Upper lobe of left lung (tissue), 6 donors: ENCODE measurements at regions not wholly inside any gene's neighbourhood (a gene's known extent, or its start where the extent isn't known, plus 50 kb on each side); places are given as distances from the start of the nearest gene placed in this dataset.

Experiments
- ATAC-seq, 2 donors: fragments of 200-7000 bp; cut with Tn5 transposase; one replicate each; pipeline ENCODE4 v1.9.1; 2022; ENCODE audit warnings: mild to moderate bottlenecking in 2 of 2, moderate library complexity in 2 of 2; ENCODE audit not compliant: low FRiP score in 2 of 2
- DNase-seq, 2 donors: peaks; one replicate each; pipeline ENCODE4 v3.0.0-alpha.2; 2019 to 2020
- H3K27ac ChIP-seq, 4 donors: fragments of 200-600 bp; sonication (generic); one replicate each; pipeline ENCODE4 v1.5.1; 2016 to 2019
- H3K27me3 ChIP-seq, 4 donors: fragments of 200-600 bp; sonication (generic); one replicate each; pipeline ENCODE4 v1.5.1; 2017 to 2019
- H3K36me3 ChIP-seq, 4 donors: fragments of 200-600 bp; sonication (generic); one replicate each; pipeline ENCODE4 v1.5.1; 2016 to 2019
- H3K4me1 ChIP-seq, 4 donors: fragments of 200-600 bp; sonication (generic); one replicate each; pipeline ENCODE4 v1.5.1; 2018 to 2019
- H3K4me3 ChIP-seq, 4 donors: fragments of 200-600 bp; sonication (generic); one replicate each; pipeline ENCODE4 v1.5.1; 2017 to 2019; ENCODE audit warnings: mild to moderate bottlenecking in 2 of 4, moderate library complexity in 1 of 4
- H3K9me3 ChIP-seq, 4 donors: fragments of 200-600 bp; sonication (generic); one replicate each; pipeline ENCODE4 v1.5.1; 2018 to 2019
- CTCF ChIP-seq, 6 experiments: fragments of 450-650 bp in 4 of 6; fragments of 200-600 bp in 2 of 6; sonication (generic) in 2 of 6; IDR thresholded peaks; one replicate each; pipeline ENCODE4 v1.5.1; 2016 to 2019; ENCODE audit warnings: antibody characterized with exemption in 6 of 6
- EP300 ChIP-seq, 4 donors: sonication (generic); formaldehyde crosslinking; IDR thresholded peaks; one replicate each; pipeline ENCODE4 v1.5.1; 2017; ENCODE audit warnings: antibody characterized with exemption in 4 of 4, control low read depth in 2 of 4
- POLR2A ChIP-seq, 4 donors: fragments of 450-650 bp; IDR thresholded peaks; one replicate each; pipeline ENCODE4 v1.5.1; 2016 to 2017; ENCODE audit warnings: antibody characterized with exemption in 4 of 4, mild to moderate bottlenecking in 2 of 4
- POLR2AphosphoS5 ChIP-seq, 2 donors: sonication (generic); formaldehyde crosslinking; IDR thresholded peaks; one replicate each; pipeline ENCODE4 v1.5.1; 2017; ENCODE audit warnings: antibody characterized with exemption in 2 of 2
- WGBS, 2 donors: methylation state at CpG; one replicate each; pipeline ENCODE4 v1.1.5; 2017 to 2018; 5-methylcytosine and 5-hydroxymethylcytosine counted together
- donor health status: DM: no; HTN: no; CAD: no; lungs with moderate emphysema.
- donor health status: DM: no; HTN: yes; CAD: no; lungs with severe emphysema.

- DNase-seq: no peak
- ATAC-seq: no peak
- no peaks in the 10 kb centered on the region for H3K9me3 ChIP-seq
Measured at GRCh38 chr17:71157297-71157696, 963.5 kb upstream of the SOX9 start.

GRCh38 chr17:71158437-71158836 lies 962.4 kb upstream of the SOX9 start:
- ATAC-seq: no peak
- no peak for DNase-seq
- H3K4me3 ChIP-seq: no peak overlapping the region
- 96 to 97% methylated on average over 4 of the region's 4 CpGs for WGBS, 2 donors
- no peaks in the 10 kb centered on the region for H3K4me1 ChIP-seq
- TF ChIP-seq CTCF (IDR thresholded peaks at IDR 0.05): no peak
- no peak for TF ChIP-seq POLR2AphosphoS5 (IDR thresholded peaks at IDR 0.05)
- TF ChIP-seq EP300 (IDR thresholded peaks at IDR 0.05): no peak
- no peak for TF ChIP-seq POLR2A (IDR thresholded peaks at IDR 0.05)
- no peaks in the 10 kb centered on the region for H3K36me3 ChIP-seq
- H3K27ac ChIP-seq: no peak overlapping the region
- H3K9me3 ChIP-seq: no peaks in the 10 kb centered on the region
- H3K27me3 ChIP-seq: no peaks in the 10 kb centered on the region

More at GRCh38 chr17:71157297-71157696, 963.5 kb upstream of the SOX9 start:
- TF ChIP-seq EP300 (IDR thresholded peaks at IDR 0.05) (no peak), POLR2AphosphoS5 (IDR thresholded peaks at IDR 0.05) (no peak), POLR2A (IDR thresholded peaks at IDR 0.05) (no peak), CTCF (IDR thresholded peaks at IDR 0.05) (no peak)
- no peak overlapping the region for H3K27ac ChIP-seq
- no peak overlapping the region for H3K4me3 ChIP-seq
- WGBS, 2 donors: 67 to 72% methylated on average over 2 of the region's 2 CpGs
- H3K36me3 ChIP-seq: no peaks in the 10 kb centered on the region
- H3K27me3 ChIP-seq: no peaks in the 10 kb centered on the region
- H3K4me1 ChIP-seq: no peaks in the 10 kb centered on the region

- no peaks in the 10 kb centered on the region for H3K27me3 ChIP-seq
- peak in 1 of 2 donors; percentile 38 for DNase-seq
- H3K36me3 ChIP-seq: no peaks in the 10 kb centered on the region
- H3K27ac ChIP-seq: peak overlapping the region in 2 of 4 donors; percentile 36 to 51
- 63% methylated on average over 6 of the region's 6 CpGs for WGBS, 2 donors
- no peaks in the 10 kb centered on the region for H3K9me3 ChIP-seq
- ATAC-seq: no peak
- TF ChIP-seq POLR2AphosphoS5 (IDR thresholded peaks at IDR 0.05) (no peak), POLR2A (IDR thresholded peaks at IDR 0.05) (no peak), CTCF (IDR thresholded peaks at IDR 0.05) (no peak), EP300 (IDR thresholded peaks at IDR 0.05) (no peak)
- peak overlapping the region in 2 of 4 donors; percentile 13 to 25 for H3K4me3 ChIP-seq
- no peaks in the 10 kb centered on the region for H3K4me1 ChIP-seq
Measured at GRCh38 chr17:71163121-71163812, 957.6 kb upstream of the SOX9 start.

GRCh38 chr17:71163813-71164122 lies 957.1 kb upstream of the SOX9 start:
- WGBS, 2 donors: 65 to 74% methylated on average over 8 of the region's 8 CpGs
- no peaks in the 10 kb centered on the region for H3K9me3 ChIP-seq
- no peaks in the 10 kb centered on the region for H3K4me1 ChIP-seq
- ATAC-seq: no peak
- H3K36me3 ChIP-seq: no peaks in the 10 kb centered on the region
- H3K27me3 ChIP-seq: no peaks in the 10 kb centered on the region
- peak overlapping the region in 3 of 4 donors; percentile 7 to 25 (median 13) for H3K4me3 ChIP-seq
- TF ChIP-seq POLR2A (IDR thresholded peaks at IDR 0.05): no peak
- TF ChIP-seq EP300 (IDR thresholded peaks at IDR 0.05): no peak
- no peak for TF ChIP-seq POLR2AphosphoS5 (IDR thresholded peaks at IDR 0.05)
- no peak for TF ChIP-seq CTCF (IDR thresholded peaks at IDR 0.05)
- DNase-seq: no peak
- H3K27ac ChIP-seq: peak overlapping the region in 2 of 4 donors; percentile 36 to 51

GRCh38 chr17:71164561-71164960 lies 956.3 kb upstream of the SOX9 start:
- Histone ChIP-seq H3K9me3 (no peaks in the 10 kb centered on the region), H3K4me3 (peak overlapping the region in 1 of 4 donors; percentile 1), H3K27ac (no peak overlapping the region), H3K27me3 (no peaks in the 10 kb centered on the region), H3K36me3 (no peaks in the 10 kb centered on the region), H3K4me1 (no peaks in the 10 kb centered on the region)
- ATAC-seq (no peak), DNase-seq (no peak)
- TF ChIP-seq EP300 (IDR thresholded peaks at IDR 0.05) (no peak), POLR2AphosphoS5 (IDR thresholded peaks at IDR 0.05) (no peak), CTCF (IDR thresholded peaks at IDR 0.05) (no peak), POLR2A (IDR thresholded peaks at IDR 0.05) (no peak)
- WGBS, 2 donors: 64 to 72% methylated on average over 3 of the region's 3 CpGs
